Heart right ventricle (tissue), 16 donors: ENCODE measurements at regions not wholly inside any gene's neighbourhood (a gene's known extent, or its start where the extent isn't known, plus 50 kb on each side); places are given as distances from the start of the nearest gene placed in this dataset.

Experiments
- ATAC-seq, 8 donors: fragments of 200-7000 bp; cut with Tn5 transposase; one replicate each; pipeline ENCODE4 v1.9.1; 2020; ENCODE audit warnings: mild to moderate bottlenecking in 8 of 8, moderate library complexity in 8 of 8, moderate number of reproducible peaks in 1 of 8
- DNase-seq, 2 donors: peaks; one replicate each; pipeline ENCODE4 v3.0.0-alpha.2; 2020
- H3K27ac ChIP-seq, 10 donors: fragments of 200-600 bp; sonication (generic) in 2 of 10; one replicate each; pipeline versions ENCODE4 v1.5.0 to v1.8.0; 2020 to 2022; ENCODE audit warnings: mild to moderate bottlenecking in 3 of 10
- H3K27me3 ChIP-seq, 7 donors: fragments of 200-600 bp; one replicate each; pipeline ENCODE4 v1.8.0; 2021 to 2022; ENCODE audit warnings: mild to moderate bottlenecking in 2 of 7
- H3K36me3 ChIP-seq, 9 donors: fragments of 200-600 bp; sonication (generic) in 1 of 9; one replicate each; pipeline versions ENCODE4 v1.5.0 to v1.8.0; 2020 to 2022; ENCODE audit warnings: mild to moderate bottlenecking in 2 of 9
- H3K4me1 ChIP-seq, 9 donors: fragments of 200-600 bp; sonication (generic) in 1 of 9; one replicate each; pipeline versions ENCODE4 v1.5.0 to v1.8.0; 2020 to 2022; ENCODE audit warnings: mild to moderate bottlenecking in 4 of 9
- H3K4me3 ChIP-seq, 10 donors: fragments of 200-600 bp; sonication (generic) in 2 of 10; one replicate each; pipeline versions ENCODE4 v1.5.0 to v1.8.0; 2020 to 2022; ENCODE audit warnings: mild to moderate bottlenecking in 7 of 10, moderate library complexity in 2 of 10
- H3K9me3 ChIP-seq, 11 donors: fragments of 200-600 bp in 10 of 11; sonication (generic) in 2 of 11; one replicate each; pipeline versions ENCODE4 v1.5.0 to v1.8.0; 2013 to 2022; ENCODE audit warnings: mild to moderate bottlenecking in 2 of 11, control low read depth in 1 of 11, moderate library complexity in 1 of 11
- CTCF ChIP-seq, 9 donors: fragments of 200-600 bp; sonication (generic) in 2 of 9; IDR thresholded peaks; one replicate each; pipeline versions ENCODE4 v1.5.0 to v1.8.0; 2021 to 2022; ENCODE audit warnings: antibody characterized with exemption in 9 of 9, mild to moderate bottlenecking in 5 of 9, moderate library complexity in 1 of 9
- WGBS, 2 donors: extraction: QIAGEN DNeasy Blood & Tissue Kit; methylation state at CpG; one replicate each; pipeline ENCODE4 v1.1.7; 2013; ENCODE audit warnings: inconsistent platforms in 1 of 2; 5-methylcytosine and 5-hydroxymethylcytosine counted together
- intact Hi-C, 10 donors: fragments of 100-400 bp; cut with DNase I; formaldehyde crosslinking; loops; one replicate each; pipeline versions ENCODE4 v1.11.1 to v1.14.2; 2022
- donor health status: Arrhythmogenic right ventricular cardiomyopathy.
- donor health status: ischemic (EF 13 %, LVEDD 7.1; RV severe dilation, severe dysfunction).
- donor health status: healthy with polysubstance abuse.
- donor health status: DM: no; HTN: yes; CAD: no.
- donor health status: DM: no; HTN: no; CAD: no.
- donor health status: ischemic (EF 25% LVEDD 6.9; RV normal size, moderate dysfunction).
- donor health status: ischemic (EF 25% LVEDD 5.7; RV mildly dilated, moderate dysfunction).
- donor health status: healthy.
- donor health status: DM: yes; HTN: yes; CAD: no.
- donor health status: Ischemic cardiomyopathy.
- donor health status: ischemic (EF 35%, LVEDD 5.7; RV mildly dilated, moderate dysfunction).
- donor health status: nonischemic (EF 11% LVEDD 7.7; RV severe dilation, severe dysfunction).
- donor health status: DM: yes; HTN: yes; CAD: no.
- donor health status: PGD.
- donor health status: ischemic (EF 29% LVEDD 5.4; RV normal size, mild dysfunction).
- donor health status: nonischemic (EF 23%, LVEDD 6.1; RV moderate dilation, normal function).

GRCh38 chr3:115245438-115245837 lies 98.3 kb upstream of the ZBTB20 start:
- H3K9me3 ChIP-seq: no peaks in the 10 kb centered on the region
- H3K27ac ChIP-seq: peak overlapping the region in 5 of 10 donors; percentile 12 to 63 (median 40)
- DNase-seq (no peak), ATAC-seq (peak in 1 of 8 donors; percentile 86)
- intact Hi-C loops: no loop called here
- no peaks in the 10 kb centered on the region for H3K36me3 ChIP-seq
- no peak overlapping the region for H3K4me3 ChIP-seq
- H3K4me1 ChIP-seq: peaks cover 0 to 23% (median under 1%) of the 10 kb centered on the region in 9 donors
- 95% methylated on average over 2 of the region's 2 CpGs for WGBS, 2 donors
- H3K27me3 ChIP-seq: no peaks in the 10 kb centered on the region
- no peak for TF ChIP-seq CTCF (IDR thresholded peaks at IDR 0.05)

- intact Hi-C loops: no loop called here
- ATAC-seq (no peak), DNase-seq (no peak)
- H3K4me1 ChIP-seq: peaks cover 0 to 18% (median 0%) of the 10 kb centered on the region in 9 donors
- no peak overlapping the region for H3K4me3 ChIP-seq
- H3K9me3 ChIP-seq: no peaks in the 10 kb centered on the region
- 96 to 97% methylated on average over 3 of the region's 3 CpGs for WGBS, 2 donors
- no peaks in the 10 kb centered on the region for H3K36me3 ChIP-seq
- TF ChIP-seq CTCF (IDR thresholded peaks at IDR 0.05): no peak
- no peaks in the 10 kb centered on the region for H3K27me3 ChIP-seq
- H3K27ac ChIP-seq: peak overlapping the region in 5 of 10 donors; percentile 12 to 63 (median 40)
Measured at GRCh38 chr3:115245899-115246298, 98.8 kb upstream of the ZBTB20 start.

- DNase-seq (no peak), ATAC-seq (peak in 7 of 8 donors; percentile 23 to 78 (median 69))
- 63 to 65% methylated on average over 3 of the region's 3 CpGs for WGBS, 2 donors
- Histone ChIP-seq H3K4me3 (no peak overlapping the region), H3K9me3 (no peaks in the 10 kb centered on the region), H3K36me3 (no peaks in the 10 kb centered on the region), H3K4me1 (peaks cover 0 to 17% (median 0%) of the 10 kb centered on the region in 9 donors), H3K27me3 (no peaks in the 10 kb centered on the region), H3K27ac (peak overlapping the region in 5 of 10 donors; percentile 1 to 63 (median 40))
- intact Hi-C loops: no loop called here
- no peak for TF ChIP-seq CTCF (IDR thresholded peaks at IDR 0.05)
Measured at GRCh38 chr3:115246461-115247020, 99.5 kb upstream of the ZBTB20 start.

- ATAC-seq (no peak), DNase-seq (no peak)
- no peak for TF ChIP-seq CTCF (IDR thresholded peaks at IDR 0.05)
- Histone ChIP-seq H3K4me1 (peaks cover 0 to 17% (median 0%) of the 10 kb centered on the region in 9 donors), H3K9me3 (no peaks in the 10 kb centered on the region), H3K4me3 (no peak overlapping the region), H3K27me3 (no peaks in the 10 kb centered on the region), H3K27ac (no peak overlapping the region), H3K36me3 (no peaks in the 10 kb centered on the region)
- WGBS, 2 donors: 90 to 95% methylated on average over 2 of the region's 2 CpGs
- intact Hi-C loops: no loop called here
Measured at GRCh38 chr3:115248274-115248673, 101.2 kb upstream of the ZBTB20 start.
